B cell (primary cell): ENCODE measurements at regions not wholly inside any gene's neighbourhood (a gene's known extent, or its start where the extent isn't known, plus 50 kb on each side); places are given as distances from the start of the nearest gene placed in this dataset.
"Not testable (repeated sequence)": the region's sequence is repeated elsewhere in the genome, so short reads cannot be mapped to it uniquely, and the experiment has no call there.

Experiments used
- ATAC-seq: fragments of 200-7000 bp; cut with Tn5 transposase; one replicate; pipeline ENCODE4 v1.10.0; 2021; ENCODE audit warnings: low read depth, mild to moderate bottlenecking, moderate number of reproducible peaks, moderate library complexity
- CTCF ChIA-PET: fragments of 350-600 bp; sonication (Branson Sonifier 250); formaldehyde crosslinking; loops from one replicate; lab custom pipeline; 2021; ENCODE audit warnings: antibody characterized with exemption, inconsistent platforms; lab: Charles Lee
- POLR2A ChIA-PET: fragments of 350-600 bp; sonication (Branson Sonifier 250); formaldehyde crosslinking; loops from one replicate; lab custom pipeline; 2021; ENCODE audit warnings: antibody characterized with exemption; lab: Charles Lee
- DNase-seq: peaks from one replicate; pipeline ENCODE4 v3.0.0; 2013
- H2AFZ ChIP-seq: 2 replicates; pipeline ENCODE4 v1.6.1; 2012; ENCODE audit warnings: mild to moderate bottlenecking, low read depth, low read length; ENCODE audit not compliant: insufficient read depth, poor library complexity, severe bottlenecking
- H3K27ac ChIP-seq, 2 donors: 1 replicate in 1 of 2; 2 replicates in 1 of 2; pipeline ENCODE4 v1.5.1; 2012 to 2013; ENCODE audit warnings: low read length in 2 of 2, mild to moderate bottlenecking in 2 of 2, moderate library complexity in 1 of 2
- H3K27me3 ChIP-seq, 4 experiments: fragments of 200-600 bp in 1 of 4; sonication (generic) in 1 of 4; replicated peaks in 1 of 4; 1 replicate in 2 of 4; 2 replicates in 2 of 4; pipeline versions ENCODE4 v1.6.1 to v1.7.0; 2013 to 2016; ENCODE audit warnings: low read length in 3 of 4, mild to moderate bottlenecking in 2 of 4, mixed read lengths in 1 of 4, moderate library complexity in 1 of 4; ENCODE audit not compliant: insufficient read depth in 4 of 4, control insufficient read depth in 3 of 4; ENCODE audit errors: control extremely low read depth in 1 of 4
- H3K36me3 ChIP-seq, 2 experiments: replicated peaks in 1 of 2; 1 replicate in 1 of 2; 2 replicates in 1 of 2; pipeline versions ENCODE4 v1.6.1 to v1.7.1; 2013; ENCODE audit warnings: low read length in 1 of 2; ENCODE audit not compliant: insufficient read depth in 2 of 2, control insufficient read depth in 1 of 2; ENCODE audit errors: control extremely low read depth in 1 of 2, extremely low read depth in 1 of 2
- H3K4me1 ChIP-seq, 2 donors: fragments of 200-600 bp in 1 of 2; sonication (generic) in 1 of 2; 1 replicate in 1 of 2; 2 replicates in 1 of 2; pipeline versions ENCODE4 v1.5.1 to v1.6.1; 2013 to 2017; ENCODE audit warnings: low read length in 2 of 2; ENCODE audit not compliant: control insufficient read depth in 2 of 2, insufficient read depth in 2 of 2
- H3K4me2 ChIP-seq: replicated peaks from 2 replicates; pipeline ENCODE3; 2012; ENCODE audit warnings: mild to moderate bottlenecking, low read depth, low read length; ENCODE audit not compliant: poor library complexity, severe bottlenecking
- H3K4me3 ChIP-seq, 5 experiments: fragments of 200-600 bp in 1 of 5; sonication (generic) in 1 of 5; 1 replicate in 3 of 5; 2 replicates in 2 of 5; pipeline versions ENCODE4 v1.5.1 to v1.7.0; 2011 to 2016; ENCODE audit warnings: low read length in 4 of 5, mild to moderate bottlenecking in 4 of 5, low read depth in 2 of 5, control low read depth in 1 of 5, moderate library complexity in 1 of 5; ENCODE audit not compliant: insufficient read depth in 1 of 5; ENCODE audit errors: control extremely low read depth in 1 of 5, extremely low read depth in 1 of 5
- H3K79me2 ChIP-seq: fragments of 200-600 bp; sonication (generic); one replicate; pipeline ENCODE4 v1.6.0; 2016; ENCODE audit warnings: low read length; ENCODE audit not compliant: control insufficient read depth, insufficient read depth
- H3K9ac ChIP-seq: fragments of 200-600 bp; sonication (generic); 2 replicates; pipeline ENCODE4 v1.6.1; 2017; ENCODE audit warnings: mild to moderate bottlenecking, low read length, moderate library complexity
- H3K9me3 ChIP-seq, 3 donors: one replicate each; pipeline versions ENCODE4 v1.6.1 to v1.7.1; 2013; ENCODE audit warnings: low read length in 2 of 3; ENCODE audit not compliant: control insufficient read depth in 2 of 3, insufficient read depth in 1 of 3; ENCODE audit errors: control extremely low read depth in 1 of 3
- H4K20me1 ChIP-seq: 2 replicates; pipeline ENCODE4 v1.6.0; 2012; ENCODE audit warnings: mild to moderate bottlenecking, low read length; ENCODE audit not compliant: insufficient read depth, control insufficient read depth, poor library complexity, severe bottlenecking
- H3K27ac Mint-ChIP-seq: one replicate; pipeline ENCODE4 v1.8.0; 2021; ENCODE audit warnings: mixed read lengths
- H3K27me3 Mint-ChIP-seq: one replicate; pipeline ENCODE4 v1.8.0; 2021; ENCODE audit warnings: mixed read lengths
- H3K4me1 Mint-ChIP-seq: one replicate; pipeline ENCODE4 v1.8.0; 2021; ENCODE audit warnings: mixed read lengths
- H3K4me3 Mint-ChIP-seq: one replicate; pipeline ENCODE4 v1.8.0; 2021; ENCODE audit warnings: mixed read lengths
- H3K9me3 Mint-ChIP-seq: one replicate; pipeline ENCODE4 v1.8.0; 2022; ENCODE audit warnings: mixed read lengths; ENCODE audit not compliant: insufficient read depth
- CTCF ChIP-seq: fragments of 200-600 bp; IDR thresholded peaks from one replicate; pipeline ENCODE4 v1.8.0; 2022; ENCODE audit warnings: antibody characterized with exemption, mild to moderate bottlenecking
- EZH2 ChIP-seq: IDR thresholded peaks from 2 replicates; pipeline ENCODE4 v1.6.1; 2012; ENCODE audit warnings: borderline replicate concordance, low read depth, mild to moderate bottlenecking, moderate library complexity, low read length; ENCODE audit not compliant: insufficient read depth, poor library complexity, severe bottlenecking
- WGBS: methylation state at CpG from one replicate; pipeline ENCODE4 v1.1.5; 2013; ENCODE audit warnings: missing lambda C conversion rate; ENCODE audit not compliant: insufficient coverage; 5-methylcytosine and 5-hydroxymethylcytosine counted together
- intact Hi-C: fragments of 100-400 bp; cut with micrococcal nuclease; formaldehyde crosslinking; loops from one replicate; pipeline ENCODE4 v1.10.0; 2022

- H3K4me1 Mint-ChIP-seq, result no peaks in the 10 kb centered on the region
- no CpG with 5 or more reads among the region's 2 CpGs for WGBS
- H3K4me1 ChIP-seq, result no peaks in the 10 kb centered on the region
- intact Hi-C loops, result no loop called here
- no peak overlapping the region for H2AFZ ChIP-seq
- H3K27ac ChIP-seq, result no peak overlapping the region
- CTCF ChIA-PET, result no interaction called here
- no peak for ATAC-seq
- H4K20me1 ChIP-seq, result no peaks in the 10 kb centered on the region
- H3K4me3 Mint-ChIP-seq, result no peak overlapping the region
- no peak for DNase-seq
- H3K4me2 ChIP-seq, result no peak overlapping the region
- H3K27me3 ChIP-seq, result no peaks in the 10 kb centered on the region
- no peak for TF ChIP-seq CTCF
- H3K9me3 Mint-ChIP-seq, result no peaks in the 10 kb centered on the region
- no peak overlapping the region for H3K27ac Mint-ChIP-seq
- no peak overlapping the region for H3K4me3 ChIP-seq
- no peaks in the 10 kb centered on the region for H3K79me2 ChIP-seq
- peaks cover 3% of the 10 kb centered on the region for H3K27me3 Mint-ChIP-seq
- H3K9ac ChIP-seq, result no peak overlapping the region
- no peaks in the 10 kb centered on the region for H3K9me3 ChIP-seq
- POLR2A ChIA-PET, result no interaction called here
- H3K36me3 ChIP-seq, result no peaks in the 10 kb centered on the region
These were observed 539.0 kb upstream of the PPP2R3A start for GRCh38 chr3:135426508-135426907.

- Histone ChIP-seq H3K79me2 (no peaks in the 10 kb centered on the region), H4K20me1 (no peaks in the 10 kb centered on the region), H3K4me1 (no peaks in the 10 kb centered on the region), H3K4me2 (no peak overlapping the region), H3K9ac (no peak overlapping the region), H3K4me3 (no peak overlapping the region), H3K36me3 (no peaks in the 10 kb centered on the region), H2AFZ (no peak overlapping the region), H3K27ac (no peak overlapping the region), H3K27me3 (no peaks in the 10 kb centered on the region), H3K9me3 (peaks cover 0 to 1% (median 0%) of the 10 kb centered on the region in 3 donors)
- Mint-ChIP-seq H3K4me3 (no peak overlapping the region), H3K27ac (no peak overlapping the region), H3K4me1 (no peaks in the 10 kb centered on the region), H3K27me3 (no peaks in the 10 kb centered on the region), H3K9me3 (peaks cover 2% of the 10 kb centered on the region)
- no peak for ATAC-seq
- TF ChIP-seq CTCF (no peak), EZH2 (no peak)
- intact Hi-C loops, result no loop called here
- no CpG with 5 or more reads among the region's 2 CpGs for WGBS
- no peak for DNase-seq
- ChIA-PET POLR2A (no interaction called here), CTCF (no interaction called here)
These were observed 533.1 kb upstream of the PPP2R3A start for GRCh38 chr3:135432402-135432801.

- not testable (repeated sequence) for H2AFZ ChIP-seq, H3K4me3 Mint-ChIP-seq
- WGBS, result 90% methylated on average over 12 of the region's 18 CpGs
These were observed 526.5 kb upstream of the PPP2R3A start for GRCh38 chr3:135438889-135439597.

More at GRCh38 chr3:135438889-135439597, 526.5 kb upstream of the PPP2R3A start:
- H3K27me3 Mint-ChIP-seq, H3K4me3 ChIP-seq, H3K9ac ChIP-seq, H3K4me1 ChIP-seq, H3K4me1 Mint-ChIP-seq, ATAC-seq, H3K27ac Mint-ChIP-seq, H3K27ac ChIP-seq, H4K20me1 ChIP-seq, H3K9me3 Mint-ChIP-seq, DNase-seq, H3K9me3 ChIP-seq, CTCF ChIA-PET, H3K36me3 ChIP-seq, H3K79me2 ChIP-seq, H3K27me3 ChIP-seq, POLR2A ChIA-PET, intact Hi-C loops, H3K4me2 ChIP-seq: not testable (repeated sequence)
